ENCODE measurements at regions not wholly inside any gene's neighbourhood (a gene's known extent, or its start where the extent isn't known, plus 50 kb on each side); places are given as distances from the start of the nearest gene placed in this dataset.
A peak's percentile ranks its signal among the peaks of the same experiment; 100 is the strongest.

- DNase-seq (ENCODE audit: low spot score): no peak
Measured at GRCh38 chr5:50964746-50965653, 298.6 kb downstream of the PARP8 start.

GRCh38 chr5:50965654-50966375 is 299.4 kb downstream of the PARP8 start:
- no peak for DNase-seq (ENCODE audit: low spot score)

- DNase-seq (ENCODE audit: low spot score): no peak
Measured at GRCh38 chr5:50967009-50967562, 300.6 kb downstream of the PARP8 start.

- peak; percentile 31 for DNase-seq (ENCODE audit: low spot score)
Measured at GRCh38 chr5:50967563-50968355, 301.3 kb downstream of the PARP8 start.

GRCh38 chr5:50968356-50969149 is 302.1 kb downstream of the PARP8 start:
- DNase-seq (ENCODE audit: low spot score): no peak

- DNase-seq (ENCODE audit: low spot score): peak; percentile 43
Measured at GRCh38 chr5:50969151-50970031, 303.0 kb downstream of the PARP8 start.

GRCh38 chr5:50975840-50976239 is 309.4 kb downstream of the PARP8 start:
- no peak for DNase-seq (ENCODE audit: low spot score)

- no peak for DNase-seq (ENCODE audit: low spot score)
Measured at GRCh38 chr5:50978924-50979323, 312.5 kb downstream of the PARP8 start.

- no peak for DNase-seq (ENCODE audit: low spot score)
Measured at GRCh38 chr5:50984640-50985039, 318.2 kb downstream of the PARP8 start.

GRCh38 chr5:50990296-50990924 is 324.0 kb downstream of the PARP8 start:
- DNase-seq (ENCODE audit: low spot score): no peak

GRCh38 chr5:50995285-50995942 is 329.0 kb downstream of the PARP8 start:
- DNase-seq (ENCODE audit: low spot score): no peak

GRCh38 chr5:51001227-51001923 is 334.9 kb downstream of the PARP8 start:
- no peak for DNase-seq (ENCODE audit: low spot score)

- no peak for DNase-seq (ENCODE audit: low spot score)
Measured at GRCh38 chr5:51002368-51002767, 335.9 kb downstream of the PARP8 start.

GRCh38 chr5:51013036-51013435 is 346.6 kb downstream of the PARP8 start:
- DNase-seq (ENCODE audit: low spot score): no peak

- DNase-seq (ENCODE audit: low spot score): no peak
Measured at GRCh38 chr5:51018423-51018822, 352.0 kb downstream of the PARP8 start.

GRCh38 chr5:51024263-51024662 is 357.8 kb downstream of the PARP8 start:
- DNase-seq (ENCODE audit: low spot score): no peak

- DNase-seq (ENCODE audit: low spot score): no peak
Measured at GRCh38 chr5:51027271-51027670, 356.0 kb upstream of the ISL1 start.

- no peak for DNase-seq (ENCODE audit: low spot score)
Measured at GRCh38 chr5:51028394-51028793, 354.9 kb upstream of the ISL1 start.

GRCh38 chr5:51033215-51033614 is 350.0 kb upstream of the ISL1 start:
- no peak for DNase-seq (ENCODE audit: low spot score)

Data from AG20443 (cell line).